B cell (primary cell): ENCODE measurements at regions not wholly inside any gene's neighbourhood (a gene's known extent, or its start where the extent isn't known, plus 50 kb on each side); places are given as distances from the start of the nearest gene placed in this dataset.

Experiments used
- ATAC-seq: fragments of 200-7000 bp; cut with Tn5 transposase; one replicate; pipeline ENCODE4 v1.10.0; 2021; ENCODE audit warnings: low read depth, mild to moderate bottlenecking, moderate number of reproducible peaks, moderate library complexity
- CTCF ChIA-PET: fragments of 350-600 bp; sonication (Branson Sonifier 250); formaldehyde crosslinking; loops from one replicate; lab custom pipeline; 2021; ENCODE audit warnings: antibody characterized with exemption, inconsistent platforms; lab: Charles Lee
- POLR2A ChIA-PET: fragments of 350-600 bp; sonication (Branson Sonifier 250); formaldehyde crosslinking; loops from one replicate; lab custom pipeline; 2021; ENCODE audit warnings: antibody characterized with exemption; lab: Charles Lee
- DNase-seq: peaks from one replicate; pipeline ENCODE4 v3.0.0; 2013
- H2AFZ ChIP-seq: 2 replicates; pipeline ENCODE4 v1.6.1; 2012; ENCODE audit warnings: mild to moderate bottlenecking, low read depth, low read length; ENCODE audit not compliant: insufficient read depth, poor library complexity, severe bottlenecking
- H3K27ac ChIP-seq, 2 donors: 1 replicate in 1 of 2; 2 replicates in 1 of 2; pipeline ENCODE4 v1.5.1; 2012 to 2013; ENCODE audit warnings: low read length in 2 of 2, mild to moderate bottlenecking in 2 of 2, moderate library complexity in 1 of 2
- H3K27me3 ChIP-seq, 4 experiments: fragments of 200-600 bp in 1 of 4; sonication (generic) in 1 of 4; replicated peaks in 1 of 4; 1 replicate in 2 of 4; 2 replicates in 2 of 4; pipeline versions ENCODE4 v1.6.1 to v1.7.0; 2013 to 2016; ENCODE audit warnings: low read length in 3 of 4, mild to moderate bottlenecking in 2 of 4, mixed read lengths in 1 of 4, moderate library complexity in 1 of 4; ENCODE audit not compliant: insufficient read depth in 4 of 4, control insufficient read depth in 3 of 4; ENCODE audit errors: control extremely low read depth in 1 of 4
- H3K36me3 ChIP-seq, 2 experiments: replicated peaks in 1 of 2; 1 replicate in 1 of 2; 2 replicates in 1 of 2; pipeline versions ENCODE4 v1.6.1 to v1.7.1; 2013; ENCODE audit warnings: low read length in 1 of 2; ENCODE audit not compliant: insufficient read depth in 2 of 2, control insufficient read depth in 1 of 2; ENCODE audit errors: control extremely low read depth in 1 of 2, extremely low read depth in 1 of 2
- H3K4me1 ChIP-seq, 2 donors: fragments of 200-600 bp in 1 of 2; sonication (generic) in 1 of 2; 1 replicate in 1 of 2; 2 replicates in 1 of 2; pipeline versions ENCODE4 v1.5.1 to v1.6.1; 2013 to 2017; ENCODE audit warnings: low read length in 2 of 2; ENCODE audit not compliant: control insufficient read depth in 2 of 2, insufficient read depth in 2 of 2
- H3K4me2 ChIP-seq: replicated peaks from 2 replicates; pipeline ENCODE3; 2012; ENCODE audit warnings: mild to moderate bottlenecking, low read depth, low read length; ENCODE audit not compliant: poor library complexity, severe bottlenecking
- H3K4me3 ChIP-seq, 5 experiments: fragments of 200-600 bp in 1 of 5; sonication (generic) in 1 of 5; 1 replicate in 3 of 5; 2 replicates in 2 of 5; pipeline versions ENCODE4 v1.5.1 to v1.7.0; 2011 to 2016; ENCODE audit warnings: low read length in 4 of 5, mild to moderate bottlenecking in 4 of 5, low read depth in 2 of 5, control low read depth in 1 of 5, moderate library complexity in 1 of 5; ENCODE audit not compliant: insufficient read depth in 1 of 5; ENCODE audit errors: control extremely low read depth in 1 of 5, extremely low read depth in 1 of 5
- H3K79me2 ChIP-seq: fragments of 200-600 bp; sonication (generic); one replicate; pipeline ENCODE4 v1.6.0; 2016; ENCODE audit warnings: low read length; ENCODE audit not compliant: control insufficient read depth, insufficient read depth
- H3K9ac ChIP-seq: fragments of 200-600 bp; sonication (generic); 2 replicates; pipeline ENCODE4 v1.6.1; 2017; ENCODE audit warnings: mild to moderate bottlenecking, low read length, moderate library complexity
- H3K9me3 ChIP-seq, 3 donors: one replicate each; pipeline versions ENCODE4 v1.6.1 to v1.7.1; 2013; ENCODE audit warnings: low read length in 2 of 3; ENCODE audit not compliant: control insufficient read depth in 2 of 3, insufficient read depth in 1 of 3; ENCODE audit errors: control extremely low read depth in 1 of 3
- H4K20me1 ChIP-seq: 2 replicates; pipeline ENCODE4 v1.6.0; 2012; ENCODE audit warnings: mild to moderate bottlenecking, low read length; ENCODE audit not compliant: insufficient read depth, control insufficient read depth, poor library complexity, severe bottlenecking
- H3K27ac Mint-ChIP-seq: one replicate; pipeline ENCODE4 v1.8.0; 2021; ENCODE audit warnings: mixed read lengths
- H3K27me3 Mint-ChIP-seq: one replicate; pipeline ENCODE4 v1.8.0; 2021; ENCODE audit warnings: mixed read lengths
- H3K4me1 Mint-ChIP-seq: one replicate; pipeline ENCODE4 v1.8.0; 2021; ENCODE audit warnings: mixed read lengths
- H3K4me3 Mint-ChIP-seq: one replicate; pipeline ENCODE4 v1.8.0; 2021; ENCODE audit warnings: mixed read lengths
- H3K9me3 Mint-ChIP-seq: one replicate; pipeline ENCODE4 v1.8.0; 2022; ENCODE audit warnings: mixed read lengths; ENCODE audit not compliant: insufficient read depth
- CTCF ChIP-seq: fragments of 200-600 bp; IDR thresholded peaks from one replicate; pipeline ENCODE4 v1.8.0; 2022; ENCODE audit warnings: antibody characterized with exemption, mild to moderate bottlenecking
- EZH2 ChIP-seq: IDR thresholded peaks from 2 replicates; pipeline ENCODE4 v1.6.1; 2012; ENCODE audit warnings: borderline replicate concordance, low read depth, mild to moderate bottlenecking, moderate library complexity, low read length; ENCODE audit not compliant: insufficient read depth, poor library complexity, severe bottlenecking
- WGBS: methylation state at CpG from one replicate; pipeline ENCODE4 v1.1.5; 2013; ENCODE audit warnings: missing lambda C conversion rate; ENCODE audit not compliant: insufficient coverage; 5-methylcytosine and 5-hydroxymethylcytosine counted together
- intact Hi-C: fragments of 100-400 bp; cut with micrococcal nuclease; formaldehyde crosslinking; loops from one replicate; pipeline ENCODE4 v1.10.0; 2022

DNA sequence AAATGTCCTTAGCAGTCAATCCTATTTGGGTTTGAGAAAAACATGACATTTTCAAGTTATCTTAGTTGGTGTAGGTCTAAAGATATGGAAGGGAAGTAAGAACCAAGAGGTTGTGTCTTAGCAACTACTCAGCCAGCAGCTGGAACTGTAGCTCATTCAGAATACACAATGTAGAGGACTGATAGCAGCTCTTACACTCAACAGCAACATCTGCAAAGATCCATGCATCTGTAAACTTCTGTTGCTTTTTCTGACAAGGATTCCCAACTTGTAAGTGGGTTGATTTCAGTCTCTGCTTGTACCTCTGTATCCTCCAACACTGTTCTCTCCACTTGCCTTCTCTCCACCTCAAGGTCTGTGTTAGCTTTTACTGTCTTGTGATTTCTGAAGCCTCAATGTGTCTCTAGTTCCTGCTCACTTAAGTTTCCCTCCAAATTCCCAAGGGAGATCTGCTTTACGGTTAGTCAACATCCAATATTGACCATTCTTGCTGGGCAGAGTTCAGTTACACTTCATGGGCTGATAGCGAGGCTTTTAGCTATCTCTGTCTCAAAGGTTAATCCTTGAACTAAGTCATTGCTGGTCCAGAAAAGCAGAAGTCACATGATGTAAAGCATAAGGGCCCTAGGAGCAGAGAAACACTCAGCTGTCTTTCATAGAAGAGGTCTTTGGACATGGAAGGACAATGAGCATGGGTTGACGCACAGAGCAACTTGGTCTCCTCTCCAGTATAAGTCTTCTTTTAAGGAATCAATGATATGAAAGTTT is 71.6 kb upstream of the LGSN start:
- no peak overlapping the region for H3K4me3 ChIP-seq
- H3K27me3 Mint-ChIP-seq, result no peaks in the 10 kb centered on the region
- no peak overlapping the region for H2AFZ ChIP-seq
- H3K27me3 ChIP-seq, result no peaks in the 10 kb centered on the region
- H3K9me3 Mint-ChIP-seq, result no peaks in the 10 kb centered on the region
- H3K4me2 ChIP-seq, result no peak overlapping the region
- H4K20me1 ChIP-seq, result no peaks in the 10 kb centered on the region
- POLR2A ChIA-PET, result no interaction called here
- no peak for ATAC-seq
- no peaks in the 10 kb centered on the region for H3K36me3 ChIP-seq
- TF ChIP-seq EZH2 (no peak), CTCF (no peak)
- H3K9me3 ChIP-seq, result peaks cover 0 to 6% (median 0%) of the 10 kb centered on the region in 3 donors
- H3K79me2 ChIP-seq, result no peaks in the 10 kb centered on the region
- DNase-seq, result no peak
- CTCF ChIA-PET, result no interaction called here
- no peaks in the 10 kb centered on the region for H3K4me1 ChIP-seq
- H3K9ac ChIP-seq, result no peak overlapping the region
- no peak overlapping the region for H3K27ac Mint-ChIP-seq
- no peak overlapping the region for H3K27ac ChIP-seq
- no peak overlapping the region for H3K4me3 Mint-ChIP-seq
- H3K4me1 Mint-ChIP-seq, result no peaks in the 10 kb centered on the region
- intact Hi-C loops, result no loop called here
- 92% methylated on average over 2 of the region's 3 CpGs for WGBS

DNA sequence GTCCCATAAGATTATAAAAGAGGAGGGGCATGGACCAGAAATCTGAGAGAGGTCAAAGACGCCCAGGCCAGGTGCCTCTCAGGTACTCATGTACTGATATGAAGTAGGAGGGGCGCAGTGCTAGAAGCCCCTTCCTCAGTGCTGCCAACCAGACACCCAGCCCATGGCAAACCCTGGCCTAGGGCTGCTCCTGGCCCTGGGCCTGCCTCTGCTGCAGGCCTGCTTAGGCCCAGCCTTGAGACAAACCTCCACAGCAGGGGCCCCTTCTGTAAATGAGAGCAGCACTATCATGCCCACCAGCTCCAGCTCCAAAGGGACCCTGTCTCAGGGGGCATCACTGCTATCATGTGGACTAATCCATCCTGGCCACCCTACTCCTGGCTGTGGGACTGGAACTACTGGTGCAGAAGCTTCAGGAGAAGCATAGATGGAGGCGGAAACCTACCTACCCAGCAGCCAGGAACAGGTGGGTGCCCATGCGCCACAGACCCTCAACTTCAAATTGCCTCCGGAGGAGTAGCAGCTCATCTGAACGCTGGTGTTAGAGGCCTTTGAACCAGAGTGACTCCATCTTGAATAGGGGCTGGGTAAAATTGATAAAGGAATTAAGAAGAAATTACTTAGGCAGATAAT is 72.4 kb upstream of the LGSN start:
- ATAC-seq (no peak), DNase-seq (no peak)
- Histone ChIP-seq H3K36me3 (no peaks in the 10 kb centered on the region), H3K79me2 (no peaks in the 10 kb centered on the region), H2AFZ (no peak overlapping the region), H3K4me1 (no peaks in the 10 kb centered on the region), H3K9ac (no peak overlapping the region), H3K4me3 (no peak overlapping the region), H3K27ac (no peak overlapping the region), H3K9me3 (peaks cover 0 to 6% (median 0%) of the 10 kb centered on the region in 3 donors), H3K27me3 (no peaks in the 10 kb centered on the region), H3K4me2 (no peak overlapping the region), H4K20me1 (no peaks in the 10 kb centered on the region)
- Mint-ChIP-seq H3K27ac (no peak overlapping the region), H3K27me3 (no peaks in the 10 kb centered on the region), H3K4me1 (no peaks in the 10 kb centered on the region), H3K4me3 (no peak overlapping the region), H3K9me3 (no peaks in the 10 kb centered on the region)
- ChIA-PET CTCF (no interaction called here), POLR2A (no interaction called here)
- 96% methylated on average over 5 of the region's 6 CpGs for WGBS
- TF ChIP-seq EZH2 (no peak), CTCF (no peak)
- intact Hi-C loops, result no loop called here
